GM23338 (cell line): ENCODE measurements at regions not wholly inside any gene's neighbourhood (a gene's known extent, or its start where the extent isn't known, plus 50 kb on each side); places are given as distances from the start of the nearest gene placed in this dataset.

Experiments used
- ATAC-seq: fragments of 200-7000 bp; cut with Tn5 transposase; 3 replicates; pipeline ENCODE4 v1.9.1; 2020
- DNase-seq: peaks from one replicate; pipeline ENCODE4 v3.0.0-alpha.2; 2015; ENCODE audit warnings: low spot score
- H2AFZ ChIP-seq: fragments of 200-600 bp; sonication (generic); 2 replicates; pipeline ENCODE4 v1.8.0; 2016; ENCODE audit warnings: antibody characterized with exemption, mild to moderate bottlenecking, moderate library complexity
- H3F3A ChIP-seq: fragments of 200-600 bp; sonication (generic); replicated peaks from 2 replicates; pipeline ENCODE4 v1.8.0; 2017; ENCODE audit warnings: antibody characterized with exemption, mixed run types, low read depth
- H3K27ac ChIP-seq: fragments of 200-600 bp; sonication (generic); 2 replicates; pipeline ENCODE4 v1.6.1; 2016; ENCODE audit warnings: low read depth
- H3K27me3 ChIP-seq: fragments of 200-600 bp; sonication (generic); 2 replicates; pipeline ENCODE4 v1.8.0; 2016; ENCODE audit warnings: mild to moderate bottlenecking, mixed run types, moderate library complexity; ENCODE audit not compliant: insufficient read depth
- H3K36me3 ChIP-seq: fragments of 200-600 bp; sonication (generic); 2 replicates; pipeline ENCODE4 v1.8.0; 2016; ENCODE audit warnings: mild to moderate bottlenecking; ENCODE audit not compliant: insufficient read depth
- H3K4me1 ChIP-seq: fragments of 200-600 bp; sonication (generic); 2 replicates; pipeline ENCODE4 v1.8.0; 2016; ENCODE audit warnings: mild to moderate bottlenecking, moderate library complexity; ENCODE audit not compliant: insufficient read depth
- H3K4me2 ChIP-seq: fragments of 200-600 bp; sonication (generic); 2 replicates; pipeline ENCODE4 v1.7.1; 2017; ENCODE audit warnings: mixed run types
- H3K4me3 ChIP-seq: fragments of 200-600 bp; sonication (generic); 2 replicates; pipeline ENCODE4 v1.6.1; 2016; ENCODE audit warnings: mixed run types
- H3K79me2 ChIP-seq: fragments of 200-600 bp; sonication (generic); replicated peaks from 2 replicates; pipeline ENCODE4 v1.8.0; 2017; ENCODE audit warnings: mild to moderate bottlenecking; ENCODE audit not compliant: insufficient read depth
- H3K9me2 ChIP-seq: fragments of 200-600 bp; sonication (generic); 2 replicates; pipeline ENCODE4 v1.8.0; 2017; ENCODE audit not compliant: insufficient read depth
- H4K20me1 ChIP-seq: fragments of 200-600 bp; sonication (generic); replicated peaks from 2 replicates; pipeline ENCODE4 v1.8.0; 2017; ENCODE audit warnings: mild to moderate bottlenecking; ENCODE audit not compliant: insufficient read depth
- H3K27ac Mint-ChIP-seq: 2 replicates; pipeline ENCODE4 v1.8.0; 2020; ENCODE audit warnings: inconsistent platforms, mild to moderate bottlenecking, moderate library complexity, mixed read lengths
- H3K27me3 Mint-ChIP-seq: 3 replicates; pipeline ENCODE4 v1.8.0; 2022; ENCODE audit warnings: low read depth, mild to moderate bottlenecking, moderate library complexity, mixed read lengths, inconsistent platforms; ENCODE audit not compliant: insufficient read depth, poor library complexity
- H3K36me3 Mint-ChIP-seq: 3 replicates; pipeline ENCODE4 v1.8.0; 2021; ENCODE audit warnings: low read depth, mild to moderate bottlenecking, inconsistent platforms, moderate library complexity, mixed read lengths
- H3K4me1 Mint-ChIP-seq: 3 replicates; pipeline ENCODE4 v1.8.0; 2020; ENCODE audit warnings: mild to moderate bottlenecking, inconsistent platforms, mixed read lengths
- H3K4me3 Mint-ChIP-seq: 3 replicates; pipeline ENCODE4 v1.8.0; 2021; ENCODE audit warnings: moderate library complexity, mild to moderate bottlenecking, inconsistent platforms, mixed read lengths
- H3K9me3 Mint-ChIP-seq: 3 replicates; pipeline ENCODE4 v1.8.0; 2020; ENCODE audit warnings: moderate library complexity, mild to moderate bottlenecking, inconsistent platforms, mixed read lengths
- CREB1 ChIP-seq: fragments of 250-450 bp; sonication (Bioruptor Pico); IDR thresholded peaks from 2 replicates; pipeline ENCODE4 v1.5.0; 2020; ENCODE audit warnings: low read depth, mild to moderate bottlenecking, moderate library complexity
- CTCF ChIP-seq, 2 experiments: fragments of 200-600 bp in 1 of 2; sonication (generic) in 1 of 2; conservative IDR thresholded peaks; 2 replicates each; pipeline versions ENCODE4 v1.5.1 to v1.6.1; 2016 to 2017; ENCODE audit warnings: antibody characterized with exemption in 2 of 2, low read depth in 2 of 2, mild to moderate bottlenecking in 2 of 2, moderate library complexity in 1 of 2
- ETS1 ChIP-seq: IDR thresholded peaks from 2 replicates; pipeline ENCODE4 v1.6.1; 2016; ENCODE audit warnings: antibody characterized with exemption
- EZH2 ChIP-seq: fragments of 200-600 bp; sonication (generic); IDR thresholded peaks from one replicate; pipeline ENCODE4 v1.8.0; 2017; ENCODE audit warnings: antibody characterized with exemption, mild to moderate bottlenecking, low read depth; ENCODE audit not compliant: unreplicated experiment
- EZH2phosphoT487 ChIP-seq: fragments of 200-600 bp; sonication (generic); IDR thresholded peaks from one replicate; pipeline ENCODE4 v1.8.1; 2018; ENCODE audit warnings: antibody characterized with exemption; ENCODE audit not compliant: unreplicated experiment
- JUNB ChIP-seq: IDR thresholded peaks from one replicate; pipeline ENCODE4 v1.6.1; 2016; ENCODE audit warnings: antibody characterized with exemption; ENCODE audit not compliant: unreplicated experiment
- STAT1 ChIP-seq: IDR thresholded peaks from one replicate; pipeline ENCODE4 v1.6.1; 2016; ENCODE audit warnings: antibody characterized with exemption; ENCODE audit not compliant: unreplicated experiment
- ZNF114 ChIP-seq: fragments of 250-450 bp; sonication (Bioruptor Pico); IDR thresholded peaks from 2 replicates; pipeline ENCODE4 v1.5.0; 2020; ENCODE audit warnings: mild to moderate bottlenecking, moderate library complexity
- ZNF331 ChIP-seq: fragments of 250-450 bp; sonication (Bioruptor Pico); IDR thresholded peaks from 2 replicates; pipeline ENCODE4 v1.5.0; 2020; ENCODE audit warnings: low read depth, mild to moderate bottlenecking, moderate library complexity
- ZNF462 ChIP-seq: fragments of 250-450 bp; sonication (Bioruptor Pico); IDR thresholded peaks from 2 replicates; pipeline ENCODE4 v1.5.0; 2020; ENCODE audit warnings: mild to moderate bottlenecking, moderate library complexity

- TF ChIP-seq CREB1 (CRISPR knock-in tag): no peak
- H3K4me3 ChIP-seq: no peak overlapping the region
- no peaks in the 10 kb centered on the region for H3K27me3 ChIP-seq
- H3F3A ChIP-seq: no peaks in the 10 kb centered on the region
- H2AFZ ChIP-seq: no peak overlapping the region
- Mint-ChIP-seq H3K9me3 (no peaks in the 10 kb centered on the region), H3K4me1 (no peaks in the 10 kb centered on the region), H3K4me3 (no peak overlapping the region), H3K36me3 (no peaks in the 10 kb centered on the region), H3K27me3 (no peaks in the 10 kb centered on the region), H3K27ac (no peak overlapping the region)
- H3K27ac ChIP-seq: no peak overlapping the region
- H4K20me1 ChIP-seq: no peaks in the 10 kb centered on the region
- H3K4me1 ChIP-seq: peaks cover 7% of the 10 kb centered on the region; the same call in 1 of the 2 replicates
- no peaks in the 10 kb centered on the region for H3K79me2 ChIP-seq
- no peaks in the 10 kb centered on the region for H3K9me2 ChIP-seq
- no peaks in the 10 kb centered on the region for H3K36me3 ChIP-seq
- ATAC-seq: no peak
- no peak for DNase-seq
- H3K4me2 ChIP-seq: no peak overlapping the region
Observed at GRCh38 chr12:58720421-58720820, 199.9 kb downstream of the LRIG3 start.

- Histone ChIP-seq H4K20me1 (no peaks in the 10 kb centered on the region), H3K79me2 (no peaks in the 10 kb centered on the region), H3K27me3 (no peaks in the 10 kb centered on the region), H3F3A (no peaks in the 10 kb centered on the region), H3K4me2 (no peak overlapping the region), H3K4me3 (no peak overlapping the region), H3K27ac (no peak overlapping the region), H3K4me1 (peaks cover 7% of the 10 kb centered on the region; the same call in 1 of the 2 replicates), H2AFZ (no peak overlapping the region), H3K9me2 (no peaks in the 10 kb centered on the region), H3K36me3 (no peaks in the 10 kb centered on the region)
- no peaks in the 10 kb centered on the region for H3K4me1 Mint-ChIP-seq
- H3K27me3 Mint-ChIP-seq: no peaks in the 10 kb centered on the region
- ATAC-seq: no peak
- H3K9me3 Mint-ChIP-seq: no peaks in the 10 kb centered on the region
- no peak overlapping the region for H3K27ac Mint-ChIP-seq
- no peak for DNase-seq
- no peaks in the 10 kb centered on the region for H3K36me3 Mint-ChIP-seq
- no peak overlapping the region for H3K4me3 Mint-ChIP-seq
- no peak for TF ChIP-seq ZNF114
- TF ChIP-seq CREB1 (CRISPR knock-in tag): no peak
- no peak for TF ChIP-seq ETS1
- no peak for TF ChIP-seq ZNF462 (CRISPR knock-in tag)
- no peak for TF ChIP-seq EZH2phosphoT487
- TF ChIP-seq ZNF331 (CRISPR knock-in tag): no peak
- no peak for TF ChIP-seq JUNB
- no peak for TF ChIP-seq CTCF (conservative IDR thresholded peaks at IDR 0.05; ENCODE audit: low read depth in 2 of 2)
- no peak for TF ChIP-seq STAT1
- no peak for TF ChIP-seq EZH2
Observed at GRCh38 chr12:58725400-58726105, 194.8 kb downstream of the LRIG3 start.
